GM18499 (cell line): ENCODE measurements at regions not wholly inside any gene's neighbourhood (a gene's known extent, or its start where the extent isn't known, plus 50 kb on each side); places are given as distances from the start of the nearest gene placed in this dataset.
"Not testable (repeated sequence)": the region's sequence is repeated elsewhere in the genome, so short reads cannot be mapped to it uniquely, and the experiment has no call there.

Source experiments
- ATAC-seq: cut with Tn5 transposase; IDR thresholded peaks from one replicate; pipeline ENCODE4 v1.9.1; 2021; ENCODE audit warnings: moderate number of reproducible peaks; ENCODE audit not compliant: insufficient read depth, unreplicated experiment

GRCh38 chr5:102611312-102611711 lies 112.5 kb upstream of the SLCO6A1 start:
- ATAC-seq: no peak

- no peak for ATAC-seq
Observed at GRCh38 chr5:102613661-102614060, 114.9 kb upstream of the SLCO6A1 start.

- no peak for ATAC-seq
Observed at GRCh38 chr5:102617191-102618187, 118.7 kb upstream of the SLCO6A1 start.

GRCh38 chr5:102622262-102622661 lies 123.5 kb upstream of the SLCO6A1 start:
- no peak for ATAC-seq

GRCh38 chr5:102623329-102624065 lies 124.7 kb upstream of the SLCO6A1 start:
- ATAC-seq: no peak

- ATAC-seq: no peak
Observed at GRCh38 chr5:102624405-102624804, 125.6 kb upstream of the SLCO6A1 start.

GRCh38 chr5:102625468-102625867 lies 126.7 kb upstream of the SLCO6A1 start:
- ATAC-seq: no peak

GRCh38 chr5:102625928-102626327 lies 127.1 kb upstream of the SLCO6A1 start:
- ATAC-seq: no peak

GRCh38 chr5:102627315-102627714 lies 127.8 kb upstream of the PAM start:
- no peak for ATAC-seq

- no peak for ATAC-seq
Observed at GRCh38 chr5:102628441-102629175, 126.5 kb upstream of the PAM start.

GRCh38 chr5:102629827-102630605 lies 125.1 kb upstream of the PAM start:
- no peak for ATAC-seq

GRCh38 chr5:102635399-102635798 lies 119.7 kb upstream of the PAM start:
- not testable (repeated sequence) for ATAC-seq

- no peak for ATAC-seq
Observed at GRCh38 chr5:102638316-102638715, 116.8 kb upstream of the PAM start.

- ATAC-seq: no peak
Observed at GRCh38 chr5:102638912-102639652, 116.0 kb upstream of the PAM start.

GRCh38 chr5:102649731-102650130 lies 105.4 kb upstream of the PAM start:
- no peak for ATAC-seq

GRCh38 chr5:102651466-102651865 lies 103.6 kb upstream of the PAM start:
- ATAC-seq: no peak

- no peak for ATAC-seq
Observed at GRCh38 chr5:102654559-102655349, 100.4 kb upstream of the PAM start.

- ATAC-seq: no peak
Observed at GRCh38 chr5:102659151-102659550, 96.0 kb upstream of the PAM start.
